ENCODE measurements at regions not wholly inside any gene's neighbourhood (a gene's known extent, or its start where the extent isn't known, plus 50 kb on each side); places are given as distances from the start of the nearest gene placed in this dataset.
A peak's percentile ranks its signal among the peaks of the same experiment; 100 is the strongest.

DNA sequence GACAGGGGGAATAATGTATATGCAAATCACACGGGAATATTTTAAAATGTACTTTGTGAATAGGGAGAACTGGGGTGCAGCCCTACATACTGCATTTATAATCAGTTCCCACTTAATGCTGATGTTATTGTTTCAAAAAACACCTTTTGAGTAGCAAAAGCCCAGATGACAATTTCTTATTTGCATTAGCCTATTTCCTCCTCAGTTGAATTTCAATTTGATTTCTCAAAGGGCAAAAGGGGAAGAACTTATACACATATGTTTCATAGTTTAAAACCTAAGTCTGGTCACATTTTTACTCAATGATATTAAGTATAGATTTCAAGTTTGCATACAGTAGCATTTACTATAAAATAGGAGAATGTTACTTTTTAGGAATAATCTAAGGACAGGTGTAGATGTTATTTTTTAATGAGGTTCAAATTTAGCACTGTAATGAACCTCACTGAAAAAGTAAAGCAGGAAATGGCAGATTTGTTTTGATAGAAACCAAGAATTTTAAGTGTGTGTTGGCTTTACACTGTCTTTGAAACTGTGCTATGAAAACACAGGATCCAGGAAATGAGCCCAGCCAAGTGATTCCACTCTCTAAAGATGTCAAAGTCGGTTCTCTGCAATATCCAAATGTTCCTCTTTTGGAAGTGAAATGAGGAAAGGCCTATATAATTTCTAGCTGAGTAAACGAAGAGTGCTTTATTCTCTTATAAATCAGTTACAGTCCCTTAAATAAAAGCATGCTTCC, 367.4 kb downstream of the BTG1 start:
- peaks cover 0 to 3% of the 10 kb centered on the region in 2 donors for H3K27me3 Mint-ChIP-seq
- H3K27ac ChIP-seq (ENCODE audit: low read depth, low read length): no peak overlapping the region
- H3K9me3 ChIP-seq (ENCODE audit: low read length): no peaks in the 10 kb centered on the region
- H3K36me3 ChIP-seq (ENCODE audit: insufficient read depth, low read length): no peaks in the 10 kb centered on the region
- peak overlapping the region; percentile 43 to 83 (median 79) for H3K4me3 Mint-ChIP-seq
- ChIA-PET POLR2A (interaction anchor here (0.7 to 1.4 kb wide), 3 partner anchors 245 to 367 kb away, joined by 3 to 6 read pairs (median 3); partner anchors contain the start of gene BTG1), CTCF (interaction anchor here (1.6 kb wide), 1 partner anchor 34 kb away, joined by 7 read pairs; no protein-coding TSS in a partner anchor)
- H3K36me3 Mint-ChIP-seq: no peaks in the 10 kb centered on the region
- DNase-seq: peak in 1 of 5 donors; percentile 39
- H3K4me3 ChIP-seq (ENCODE audit: low read length): peak overlapping the region; percentile 5
- H3K4me1 Mint-ChIP-seq: peaks cover 17 to 21% (median 18%) of the 10 kb centered on the region in 3 donors
- H3K27me3 ChIP-seq (ENCODE audit: insufficient read depth, low read length, poor library complexity, severe bottlenecking): no peaks in the 10 kb centered on the region
- peak overlapping the region; percentile 45 to 93 (median 80) for H3K27ac Mint-ChIP-seq
- no peaks in the 10 kb centered on the region for H3K9me3 Mint-ChIP-seq
- peaks cover 32% of the 10 kb centered on the region for H3K4me1 ChIP-seq (ENCODE audit: insufficient read depth, low read length)

GRCh38 chr12:91777268-91777992, 368.2 kb downstream of the BTG1 start:
- H3K9me3 ChIP-seq (ENCODE audit: low read length): no peaks in the 10 kb centered on the region
- H3K4me1 ChIP-seq (ENCODE audit: insufficient read depth, low read length): peaks cover 32% of the 10 kb centered on the region
- peaks cover 17 to 21% (median 18%) of the 10 kb centered on the region in 3 donors for H3K4me1 Mint-ChIP-seq
- ChIA-PET POLR2A (no interaction called here), CTCF (interaction anchor here (1.0 kb wide), 1 partner anchor 14 kb away, joined by 3 read pairs; no protein-coding TSS in a partner anchor)
- no peaks in the 10 kb centered on the region for H3K27me3 ChIP-seq (ENCODE audit: insufficient read depth, low read length, poor library complexity, severe bottlenecking)
- H3K36me3 Mint-ChIP-seq: no peaks in the 10 kb centered on the region
- peaks cover 0 to 3% of the 10 kb centered on the region in 2 donors for H3K27me3 Mint-ChIP-seq
- DNase-seq: no peak
- no peaks in the 10 kb centered on the region for H3K9me3 Mint-ChIP-seq
- no peak overlapping the region for H3K4me3 Mint-ChIP-seq
- peak overlapping the region in 3 of 8 donors; percentile 42 to 93 (median 45) for H3K27ac Mint-ChIP-seq
- no peak overlapping the region for H3K4me3 ChIP-seq (ENCODE audit: low read length)
- no peak overlapping the region for H3K27ac ChIP-seq (ENCODE audit: low read depth, low read length)
- H3K36me3 ChIP-seq (ENCODE audit: insufficient read depth, low read length): no peaks in the 10 kb centered on the region

DNA sequence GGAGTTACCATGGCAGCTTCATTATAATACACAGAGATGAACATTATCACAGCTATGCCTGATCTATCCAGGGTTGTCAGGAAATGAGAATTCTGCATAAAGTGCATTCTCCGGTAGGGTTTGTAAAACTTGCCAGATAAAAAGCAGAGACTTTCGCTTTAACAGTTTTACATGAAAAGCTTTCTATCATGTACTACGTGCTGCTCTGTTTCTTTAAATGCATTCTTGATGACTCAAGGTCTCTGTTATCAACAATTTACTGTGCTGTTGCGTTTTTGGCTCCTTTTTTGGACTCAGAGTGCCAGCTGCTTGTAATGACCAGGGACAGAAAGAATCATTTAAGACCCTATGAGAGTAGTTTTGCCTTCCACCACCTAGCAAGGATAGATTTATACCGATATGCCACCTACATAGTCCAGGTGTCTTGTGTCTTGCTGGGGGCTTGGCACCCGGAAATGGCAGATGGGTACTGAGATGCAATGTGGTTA, 371.2 kb downstream of the BTG1 start:
- H3K4me1 ChIP-seq (ENCODE audit: insufficient read depth, low read length): peaks cover 29% of the 10 kb centered on the region
- H3K9me3 Mint-ChIP-seq: no peaks in the 10 kb centered on the region
- no peaks in the 10 kb centered on the region for H3K27me3 ChIP-seq (ENCODE audit: insufficient read depth, low read length, poor library complexity, severe bottlenecking)
- no peaks in the 10 kb centered on the region for H3K36me3 Mint-ChIP-seq
- no peaks in the 10 kb centered on the region for H3K27me3 Mint-ChIP-seq
- CTCF ChIA-PET: no interaction called here
- no peak overlapping the region for H3K4me3 Mint-ChIP-seq
- H3K9me3 ChIP-seq (ENCODE audit: low read length): no peaks in the 10 kb centered on the region
- no peak overlapping the region for H3K27ac ChIP-seq (ENCODE audit: low read depth, low read length)
- no peak overlapping the region for H3K27ac Mint-ChIP-seq
- H3K4me3 ChIP-seq (ENCODE audit: low read length): peak overlapping the region; percentile 36
- DNase-seq: no peak
- POLR2A ChIA-PET: no interaction called here
- H3K4me1 Mint-ChIP-seq: peaks cover 17 to 20% (median 18%) of the 10 kb centered on the region in 3 donors
- no peaks in the 10 kb centered on the region for H3K36me3 ChIP-seq (ENCODE audit: insufficient read depth, low read length)

GRCh38 chr12:91773749-91774429, 371.8 kb downstream of the BTG1 start:
- Histone ChIP-seq H3K27ac (ENCODE audit: low read depth, low read length) (no peak overlapping the region), H3K4me3 (ENCODE audit: low read length) (no peak overlapping the region), H3K9me3 (ENCODE audit: low read length) (no peaks in the 10 kb centered on the region), H3K36me3 (ENCODE audit: insufficient read depth, low read length) (no peaks in the 10 kb centered on the region), H3K27me3 (ENCODE audit: insufficient read depth, low read length, poor library complexity, severe bottlenecking) (no peaks in the 10 kb centered on the region), H3K4me1 (ENCODE audit: insufficient read depth, low read length) (peaks cover 25% of the 10 kb centered on the region)
- no peaks in the 10 kb centered on the region for H3K36me3 Mint-ChIP-seq
- H3K9me3 Mint-ChIP-seq: no peaks in the 10 kb centered on the region
- no peak overlapping the region for H3K4me3 Mint-ChIP-seq
- POLR2A ChIA-PET: no interaction called here
- CTCF ChIA-PET: no interaction called here
- no peaks in the 10 kb centered on the region for H3K27me3 Mint-ChIP-seq
- H3K27ac Mint-ChIP-seq: no peak overlapping the region
- no peak for DNase-seq
- peaks cover 12 to 15% (median 12%) of the 10 kb centered on the region in 3 donors for H3K4me1 Mint-ChIP-seq

DNA sequence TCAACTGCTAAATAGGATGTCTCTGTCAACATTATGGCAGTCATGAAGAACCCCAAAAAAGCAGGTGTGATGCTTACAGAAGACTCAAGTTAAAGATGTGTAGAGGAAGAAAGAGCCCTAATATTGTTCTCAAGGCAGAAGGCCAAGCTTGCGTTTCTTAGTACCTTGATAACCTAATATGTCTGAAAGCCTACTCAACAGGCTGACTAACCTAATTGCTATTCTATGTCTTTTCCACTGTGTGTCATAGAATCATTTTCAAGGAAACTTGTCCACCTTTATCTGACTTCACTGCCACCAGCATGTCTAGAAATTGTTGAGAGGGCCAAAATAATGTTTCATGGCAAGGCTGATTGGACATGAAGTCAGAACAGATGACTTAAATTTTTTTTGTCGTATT, 373.2 kb downstream of the BTG1 start:
- CTCF ChIA-PET: no interaction called here
- H3K9me3 ChIP-seq (ENCODE audit: low read length): no peaks in the 10 kb centered on the region
- no peak for DNase-seq
- no peak overlapping the region for H3K4me3 ChIP-seq (ENCODE audit: low read length)
- no peaks in the 10 kb centered on the region for H3K27me3 ChIP-seq (ENCODE audit: insufficient read depth, low read length, poor library complexity, severe bottlenecking)
- POLR2A ChIA-PET: no interaction called here
- peaks cover 10% of the 10 kb centered on the region for H3K4me1 ChIP-seq (ENCODE audit: insufficient read depth, low read length)
- H3K4me1 Mint-ChIP-seq: no peaks in the 10 kb centered on the region
- no peak overlapping the region for H3K27ac ChIP-seq (ENCODE audit: low read depth, low read length)
- no peaks in the 10 kb centered on the region for H3K36me3 ChIP-seq (ENCODE audit: insufficient read depth, low read length)
- H3K27me3 Mint-ChIP-seq: no peaks in the 10 kb centered on the region
- no peaks in the 10 kb centered on the region for H3K36me3 Mint-ChIP-seq
- H3K4me3 Mint-ChIP-seq: no peak overlapping the region
- no peak overlapping the region for H3K27ac Mint-ChIP-seq
- H3K9me3 Mint-ChIP-seq: no peaks in the 10 kb centered on the region

DNA sequence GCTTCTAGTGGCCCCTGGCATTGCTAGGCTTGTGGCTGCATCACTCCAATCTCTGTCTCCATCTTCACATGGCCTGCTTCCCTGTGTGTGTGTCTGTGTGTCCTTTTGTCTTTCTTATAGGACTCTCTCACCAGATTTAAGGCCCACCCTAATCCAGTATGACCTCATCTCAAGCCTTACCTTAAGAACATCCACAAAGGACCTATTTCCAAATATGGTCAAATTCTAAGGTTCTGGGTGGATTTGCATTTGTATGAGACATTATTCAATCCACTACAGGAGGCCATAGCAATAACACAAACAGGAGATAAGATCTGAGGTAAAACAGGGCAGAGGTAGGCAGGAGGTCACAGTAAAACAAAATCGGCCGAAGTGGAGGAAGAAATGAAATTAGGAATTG, 375.9 kb downstream of the BTG1 start:
- H3K36me3 Mint-ChIP-seq: no peaks in the 10 kb centered on the region
- Histone ChIP-seq H3K36me3 (ENCODE audit: insufficient read depth, low read length) (no peaks in the 10 kb centered on the region), H3K4me1 (ENCODE audit: insufficient read depth, low read length) (peaks cover 3% of the 10 kb centered on the region), H3K27me3 (ENCODE audit: insufficient read depth, low read length, poor library complexity, severe bottlenecking) (no peaks in the 10 kb centered on the region), H3K27ac (ENCODE audit: low read depth, low read length) (no peak overlapping the region), H3K4me3 (ENCODE audit: low read length) (no peak overlapping the region), H3K9me3 (ENCODE audit: low read length) (no peaks in the 10 kb centered on the region)
- no peak for DNase-seq
- CTCF ChIA-PET: no interaction called here
- H3K4me1 Mint-ChIP-seq: no peaks in the 10 kb centered on the region
- no peak overlapping the region for H3K27ac Mint-ChIP-seq
- POLR2A ChIA-PET: no interaction called here
- no peaks in the 10 kb centered on the region for H3K27me3 Mint-ChIP-seq
- no peak overlapping the region for H3K4me3 Mint-ChIP-seq
- peaks cover 0 to 3% (median 0%) of the 10 kb centered on the region in 5 donors for H3K9me3 Mint-ChIP-seq

DNA sequence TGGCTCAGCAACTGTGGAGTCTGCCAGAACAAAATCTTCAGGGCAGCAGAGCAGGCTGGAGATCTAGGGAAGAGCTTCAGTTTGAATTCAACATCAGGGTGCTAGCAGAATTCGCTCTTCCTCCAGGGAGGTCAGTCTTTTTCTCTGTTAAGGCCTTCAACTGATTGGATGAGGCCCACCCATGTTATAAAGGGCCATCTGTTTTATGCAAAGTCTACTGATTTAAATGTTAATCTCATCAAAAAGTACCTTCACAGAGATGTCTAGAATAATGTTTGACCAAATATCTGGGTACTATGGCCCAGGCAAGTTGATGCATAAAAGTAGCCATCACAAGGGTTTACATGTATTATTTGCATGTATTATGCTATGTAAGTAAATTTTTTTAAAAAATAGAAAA, 378.4 kb downstream of the BTG1 start:
- Mint-ChIP-seq H3K4me1 (no peaks in the 10 kb centered on the region), H3K36me3 (no peaks in the 10 kb centered on the region), H3K27me3 (no peaks in the 10 kb centered on the region), H3K27ac (no peak overlapping the region), H3K9me3 (peaks cover 0 to 3% (median 0%) of the 10 kb centered on the region in 5 donors), H3K4me3 (no peak overlapping the region)
- Histone ChIP-seq H3K36me3 (ENCODE audit: insufficient read depth, low read length) (no peaks in the 10 kb centered on the region), H3K4me3 (ENCODE audit: low read length) (no peak overlapping the region), H3K4me1 (ENCODE audit: insufficient read depth, low read length) (no peaks in the 10 kb centered on the region), H3K9me3 (ENCODE audit: low read length) (no peaks in the 10 kb centered on the region), H3K27ac (ENCODE audit: low read depth, low read length) (no peak overlapping the region), H3K27me3 (ENCODE audit: insufficient read depth, low read length, poor library complexity, severe bottlenecking) (no peaks in the 10 kb centered on the region)
- ChIA-PET CTCF (no interaction called here), POLR2A (no interaction called here)
- DNase-seq: no peak

GRCh38 chr12:91766454-91766853, 379.2 kb downstream of the BTG1 start:
- Mint-ChIP-seq H3K4me3 (no peak overlapping the region), H3K36me3 (peaks cover 0 to 2% (median 0%) of the 10 kb centered on the region in 3 donors), H3K27me3 (no peaks in the 10 kb centered on the region), H3K4me1 (no peaks in the 10 kb centered on the region), H3K9me3 (peaks cover 0 to 3% (median 0%) of the 10 kb centered on the region in 5 donors), H3K27ac (no peak overlapping the region)
- no peaks in the 10 kb centered on the region for H3K36me3 ChIP-seq (ENCODE audit: insufficient read depth, low read length)
- DNase-seq: no peak
- no peak overlapping the region for H3K27ac ChIP-seq (ENCODE audit: low read depth, low read length)
- H3K4me3 ChIP-seq (ENCODE audit: low read length): no peak overlapping the region
- no peaks in the 10 kb centered on the region for H3K9me3 ChIP-seq (ENCODE audit: low read length)
- ChIA-PET CTCF (no interaction called here), POLR2A (no interaction called here)
- H3K27me3 ChIP-seq (ENCODE audit: insufficient read depth, low read length, poor library complexity, severe bottlenecking): no peaks in the 10 kb centered on the region
- no peaks in the 10 kb centered on the region for H3K4me1 ChIP-seq (ENCODE audit: insufficient read depth, low read length)
